Fibroblast of upper back skin (primary cell): ENCODE measurements at regions not wholly inside any gene's neighbourhood (a gene's known extent, or its start where the extent isn't known, plus 50 kb on each side); places are given as distances from the start of the nearest gene placed in this dataset.
A peak's percentile ranks its signal among the peaks of the same experiment; 100 is the strongest.

Experiments
- DNase-seq: peaks from one replicate; pipeline ENCODE4 v3.0.0-alpha.2; 2013

GRCh38 chr13:39976481-39976880 is 321.0 kb downstream of the COG6 start:
- DNase-seq, result no peak

- no peak for DNase-seq
Measured at GRCh38 chr13:39981056-39981455, 325.6 kb downstream of the COG6 start.

- DNase-seq, result no peak
Measured at GRCh38 chr13:39982745-39983144, 327.3 kb downstream of the COG6 start.

GRCh38 chr13:39985071-39985470 is 329.6 kb downstream of the COG6 start:
- no peak for DNase-seq

- DNase-seq, result no peak
Measured at GRCh38 chr13:39988351-39988750, 332.9 kb downstream of the COG6 start.

GRCh38 chr13:39998166-39998565 is 342.7 kb downstream of the COG6 start:
- DNase-seq, result no peak

- DNase-seq, result no peak
Measured at GRCh38 chr13:40002016-40002415, 346.6 kb downstream of the COG6 start.

- no peak for DNase-seq
Measured at GRCh38 chr13:40013554-40013953, 358.1 kb downstream of the COG6 start.

GRCh38 chr13:40016953-40017660 is 361.6 kb downstream of the COG6 start:
- no peak for DNase-seq

GRCh38 chr13:40017662-40018262 is 362.3 kb downstream of the COG6 start:
- no peak for DNase-seq

GRCh38 chr13:40023595-40024203 is 368.2 kb downstream of the COG6 start:
- DNase-seq, result peak; percentile 29

- peak; percentile 10 for DNase-seq
Measured at GRCh38 chr13:40024204-40024966, 368.9 kb downstream of the COG6 start.

GRCh38 chr13:40024967-40025714 is 369.7 kb downstream of the COG6 start:
- DNase-seq, result no peak

GRCh38 chr13:40026174-40026585 is 370.7 kb downstream of the COG6 start:
- no peak for DNase-seq

- DNase-seq, result no peak
Measured at GRCh38 chr13:40026741-40027140, 371.3 kb downstream of the COG6 start.

GRCh38 chr13:40028446-40028845 is 373.0 kb downstream of the COG6 start:
- DNase-seq, result no peak

- peak; percentile 94 for DNase-seq
Measured at GRCh38 chr13:40031031-40031430, 375.6 kb downstream of the COG6 start.

GRCh38 chr13:40039061-40039460 is 383.6 kb downstream of the COG6 start:
- DNase-seq, result no peak

- no peak for DNase-seq
Measured at GRCh38 chr13:40042991-40043390, 387.5 kb downstream of the COG6 start.

GRCh38 chr13:40043764-40044163 is 388.3 kb downstream of the COG6 start:
- DNase-seq, result no peak

GRCh38 chr13:40047322-40047771 is 391.9 kb downstream of the COG6 start:
- no peak for DNase-seq

GRCh38 chr13:40048551-40048950 is 393.1 kb downstream of the COG6 start:
- DNase-seq, result no peak

- DNase-seq, result no peak
Measured at GRCh38 chr13:40052954-40053353, 397.5 kb downstream of the COG6 start.
